Ishikawa (cell line): ENCODE measurements at regions not wholly inside any gene's neighbourhood (a gene's known extent, or its start where the extent isn't known, plus 50 kb on each side); places are given as distances from the start of the nearest gene placed in this dataset.

ENCODE experiments used
- CEBPB ChIP-seq: IDR thresholded peaks from 2 replicates; pipeline ENCODE4 v1.6.1; 2012
- CREB1 ChIP-seq: IDR thresholded peaks from 2 replicates; pipeline ENCODE4 v1.6.1; 2012; ENCODE audit warnings: low read depth
- EGR1 ChIP-seq: IDR thresholded peaks from 2 replicates; pipeline ENCODE4 v1.6.1; 2012
- EP300 ChIP-seq: IDR thresholded peaks from 2 replicates; pipeline ENCODE4 v1.6.1; 2012; ENCODE audit warnings: borderline replicate concordance
- FOXM1 ChIP-seq: IDR thresholded peaks from 2 replicates; pipeline ENCODE4 v1.6.1; 2012; ENCODE audit warnings: low read depth, borderline replicate concordance
- MAX ChIP-seq: IDR thresholded peaks from 2 replicates; pipeline ENCODE4 v1.6.1; 2012
- NFIC ChIP-seq: IDR thresholded peaks from 2 replicates; pipeline ENCODE4 v1.6.1; 2012
- RAD21 ChIP-seq: IDR thresholded peaks from 2 replicates; pipeline ENCODE4 v1.6.1; 2012; ENCODE audit warnings: low read depth
- REST ChIP-seq: IDR thresholded peaks from 2 replicates; pipeline ENCODE4 v1.6.1; 2012; ENCODE audit warnings: low read depth, mild to moderate bottlenecking
- TAF1 ChIP-seq: IDR thresholded peaks from 2 replicates; pipeline ENCODE4 v1.6.1; 2012; ENCODE audit warnings: low read depth, mild to moderate bottlenecking
- TCF12 ChIP-seq: IDR thresholded peaks from 2 replicates; pipeline ENCODE4 v1.6.1; 2012; ENCODE audit warnings: low read depth
- TEAD4 ChIP-seq: IDR thresholded peaks from 2 replicates; pipeline ENCODE4 v1.6.1; 2012
- USF1 ChIP-seq: IDR thresholded peaks from 2 replicates; pipeline ENCODE4 v1.6.1; 2012
- YY1 ChIP-seq: IDR thresholded peaks from 2 replicates; pipeline ENCODE4 v1.6.1; 2012; ENCODE audit warnings: low read depth
- ZBTB7A ChIP-seq: IDR thresholded peaks from 2 replicates; pipeline ENCODE4 v1.6.1; 2012; ENCODE audit warnings: low read depth

- TF ChIP-seq CREB1: no peak
- no peak for TF ChIP-seq TCF12
- TF ChIP-seq CEBPB: no peak
- TF ChIP-seq MAX: no peak
- TF ChIP-seq RAD21: no peak
- TF ChIP-seq TAF1: no peak
- no peak for TF ChIP-seq YY1
- no peak for TF ChIP-seq FOXM1
- TF ChIP-seq REST: no peak
- no peak for TF ChIP-seq EP300
- TF ChIP-seq EGR1: no peak
- no peak for TF ChIP-seq ZBTB7A
- no peak for TF ChIP-seq TEAD4
- TF ChIP-seq USF1: no peak
- TF ChIP-seq NFIC: no peak
Measured at GRCh38 chr3:64856977-64857516, 169.2 kb upstream of the ADAMTS9 start.

- TF ChIP-seq REST: no peak
- no peak for TF ChIP-seq TCF12
- no peak for TF ChIP-seq FOXM1
- no peak for TF ChIP-seq ZBTB7A
- TF ChIP-seq CEBPB: no peak
- no peak for TF ChIP-seq USF1
- no peak for TF ChIP-seq NFIC
Measured at GRCh38 chr3:64856106-64856505, 168.3 kb upstream of the ADAMTS9 start.

- TF ChIP-seq YY1 (no peak), FOXM1 (no peak), ZBTB7A (no peak), MAX (no peak), TAF1 (no peak), USF1 (no peak), CREB1 (no peak), TCF12 (no peak), TEAD4 (no peak), RAD21 (no peak), EP300 (no peak), NFIC (no peak), EGR1 (no peak), CEBPB (no peak), REST (no peak)
Measured at GRCh38 chr3:64853456-64853855, 165.7 kb upstream of the ADAMTS9 start.

- no peak for TF ChIP-seq MAX
- TF ChIP-seq TAF1: no peak
- no peak for TF ChIP-seq EGR1
- no peak for TF ChIP-seq TCF12
- no peak for TF ChIP-seq NFIC
- TF ChIP-seq FOXM1: no peak
- no peak for TF ChIP-seq YY1
- TF ChIP-seq ZBTB7A: no peak
- TF ChIP-seq RAD21: no peak
- no peak for TF ChIP-seq USF1
- no peak for TF ChIP-seq REST
- no peak for TF ChIP-seq CREB1
- no peak for TF ChIP-seq TEAD4
- TF ChIP-seq EP300: no peak
Measured at GRCh38 chr3:64852738-64853137, 164.9 kb upstream of the ADAMTS9 start.
